CD14-positive monocyte (primary cell): ENCODE measurements at regions not wholly inside any gene's neighbourhood (a gene's known extent, or its start where the extent isn't known, plus 50 kb on each side); places are given as distances from the start of the nearest gene placed in this dataset.

Experiments used
- DNase-seq, 3 donors: peaks; one replicate each; pipeline ENCODE4 v3.0.0-alpha.2; 2011 to 2022
- H2AFZ ChIP-seq: 2 replicates; pipeline ENCODE4 v1.6.0; 2012; ENCODE audit warnings: mild to moderate bottlenecking, low read depth, low read length, inconsistent platforms; ENCODE audit not compliant: insufficient read depth, poor library complexity, severe bottlenecking
- H3K27ac ChIP-seq, 2 donors: 1 replicate in 1 of 2; 2 replicates in 1 of 2; pipeline ENCODE4 v1.5.1; 2012 to 2013; ENCODE audit warnings: low read length in 2 of 2, control low read depth in 1 of 2, inconsistent platforms in 1 of 2, low read depth in 1 of 2, mild to moderate bottlenecking in 1 of 2
- H3K27me3 ChIP-seq, 2 donors: one replicate each; pipeline versions ENCODE4 v1.6.0 to v1.6.1; 2011 to 2013; ENCODE audit warnings: low read length in 2 of 2; ENCODE audit not compliant: control insufficient read depth in 2 of 2, insufficient read depth in 2 of 2
- H3K36me3 ChIP-seq, 2 donors: replicated peaks in 1 of 2; 1 replicate in 1 of 2; 2 replicates in 1 of 2; pipeline versions ENCODE4 v1.5.1 to v1.6.1; 2012 to 2013; ENCODE audit warnings: low read length in 2 of 2, control low read depth in 1 of 2, inconsistent platforms in 1 of 2, mild to moderate bottlenecking in 1 of 2; ENCODE audit not compliant: insufficient read depth in 2 of 2, control insufficient read depth in 1 of 2
- H3K4me1 ChIP-seq, 2 donors: 1 replicate in 1 of 2; 2 replicates in 1 of 2; pipeline versions ENCODE4 v1.5.1 to v1.6.1; 2012 to 2013; ENCODE audit warnings: low read length in 2 of 2, control low read depth in 1 of 2, inconsistent platforms in 1 of 2, mild to moderate bottlenecking in 1 of 2, moderate library complexity in 1 of 2; ENCODE audit not compliant: insufficient read depth in 2 of 2, control insufficient read depth in 1 of 2
- H3K4me2 ChIP-seq: replicated peaks from 2 replicates; pipeline ENCODE3; 2012; ENCODE audit warnings: low read length, moderate library complexity, mild to moderate bottlenecking; ENCODE audit not compliant: poor library complexity, severe bottlenecking; ENCODE audit errors: extremely low read depth
- H3K4me3 ChIP-seq, 3 experiments: fragments of 200-600 bp in 1 of 3; sonication (generic) in 1 of 3; replicated peaks in 1 of 3; 1 replicate in 2 of 3; 2 replicates in 1 of 3; pipeline ENCODE4 v1.5.1; 2011 to 2013; ENCODE audit warnings: low read length in 3 of 3, mild to moderate bottlenecking in 3 of 3, control low read depth in 2 of 3, low read depth in 2 of 3, inconsistent platforms in 1 of 3, moderate library complexity in 1 of 3
- H3K79me2 ChIP-seq: 2 replicates; pipeline ENCODE4 v1.6.0; 2012; ENCODE audit warnings: mild to moderate bottlenecking, control low read depth, inconsistent platforms, low read length, moderate library complexity; ENCODE audit not compliant: insufficient read depth
- H3K9ac ChIP-seq: 2 replicates; pipeline ENCODE4 v1.6.0; 2017; ENCODE audit warnings: low read length, mild to moderate bottlenecking; ENCODE audit not compliant: insufficient read depth, poor library complexity, severe bottlenecking
- H3K9me3 ChIP-seq, 2 donors: replicated peaks in 1 of 2; 1 replicate in 1 of 2; 2 replicates in 1 of 2; pipeline versions ENCODE4 v1.5.1 to v1.6.1; 2012 to 2013; ENCODE audit warnings: low read length in 2 of 2, control low read depth in 1 of 2; ENCODE audit not compliant: control insufficient read depth in 1 of 2, insufficient read depth in 1 of 2
- H4K20me1 ChIP-seq: 2 replicates; pipeline ENCODE4 v1.6.0; 2012; ENCODE audit warnings: mild to moderate bottlenecking, low read length, control low read depth, moderate library complexity; ENCODE audit not compliant: insufficient read depth
- H3K27ac Mint-ChIP-seq, 7 donors: one replicate each; pipeline ENCODE4 v1.8.0; 2020; ENCODE audit warnings: mild to moderate bottlenecking in 7 of 7, mixed read lengths in 7 of 7, moderate library complexity in 6 of 7, inconsistent platforms in 2 of 7
- H3K27me3 Mint-ChIP-seq, 3 donors: one replicate each; pipeline ENCODE4 v1.8.0; 2021 to 2022; ENCODE audit warnings: low read depth in 3 of 3, mild to moderate bottlenecking in 3 of 3, mixed read lengths in 3 of 3, moderate library complexity in 3 of 3, inconsistent platforms in 1 of 3
- H3K36me3 Mint-ChIP-seq, 2 donors: one replicate each; pipeline ENCODE4 v1.8.0; 2020; ENCODE audit warnings: mixed read lengths in 2 of 2, inconsistent platforms in 1 of 2, mild to moderate bottlenecking in 1 of 2
- H3K4me1 Mint-ChIP-seq: one replicate; pipeline ENCODE4 v1.8.0; 2020; ENCODE audit warnings: mild to moderate bottlenecking, mixed read lengths
- H3K4me3 Mint-ChIP-seq, 2 donors: one replicate each; pipeline ENCODE4 v1.8.0; 2020; ENCODE audit warnings: mild to moderate bottlenecking in 2 of 2, mixed read lengths in 2 of 2, moderate library complexity in 1 of 2
- H3K9me3 Mint-ChIP-seq, 7 donors: one replicate each; pipeline ENCODE4 v1.8.0; 2020 to 2022; ENCODE audit warnings: mixed read lengths in 7 of 7, mild to moderate bottlenecking in 6 of 7, moderate library complexity in 6 of 7, inconsistent platforms in 2 of 7
- CTCF ChIP-seq: fragments of 200-600 bp; IDR thresholded peaks from one replicate; pipeline ENCODE4 v1.8.0; 2022; ENCODE audit warnings: antibody characterized with exemption, mild to moderate bottlenecking
- WGBS: methylation state at CpG from one replicate; pipeline ENCODE4 v1.1.5; 2013; ENCODE audit warnings: missing lambda C conversion rate; ENCODE audit not compliant: insufficient coverage; 5-methylcytosine and 5-hydroxymethylcytosine counted together
- intact Hi-C, 2 donors: fragments of 100-400 bp; cut with micrococcal nuclease; formaldehyde crosslinking; loops; one replicate each; pipeline versions ENCODE4 v1.15.0 to v1.15.1; 2023

- intact Hi-C loops, result no loop called here
- 100% methylated on average over 1 of the region's 2 CpGs for WGBS
- Histone ChIP-seq H3K27me3 (no peaks in the 10 kb centered on the region), H2AFZ (no peak overlapping the region), H3K27ac (no peak overlapping the region), H3K9ac (no peak overlapping the region), H3K4me1 (no peaks in the 10 kb centered on the region), H3K4me3 (no peak overlapping the region), H3K4me2 (no peak overlapping the region), H3K9me3 (no peaks in the 10 kb centered on the region), H4K20me1 (no peaks in the 10 kb centered on the region), H3K79me2 (no peaks in the 10 kb centered on the region), H3K36me3 (no peaks in the 10 kb centered on the region)
- Mint-ChIP-seq H3K9me3 (peaks cover 0 to 2% (median 0%) of the 10 kb centered on the region in 7 donors), H3K27me3 (no peaks in the 10 kb centered on the region), H3K4me1 (no peaks in the 10 kb centered on the region), H3K27ac (no peak overlapping the region), H3K4me3 (no peak overlapping the region), H3K36me3 (no peaks in the 10 kb centered on the region)
- TF ChIP-seq CTCF, result no peak
- DNase-seq, result no peak
Observed at GRCh38 chr11:95684701-95685100, 104.9 kb downstream of the FAM76B start.

- Mint-ChIP-seq H3K9me3 (peaks cover 0 to 2% (median 0%) of the 10 kb centered on the region in 7 donors), H3K4me1 (no peaks in the 10 kb centered on the region), H3K36me3 (no peaks in the 10 kb centered on the region), H3K27ac (no peak overlapping the region), H3K27me3 (no peaks in the 10 kb centered on the region), H3K4me3 (no peak overlapping the region)
- Histone ChIP-seq H3K27me3 (no peaks in the 10 kb centered on the region), H3K4me3 (no peak overlapping the region), H2AFZ (no peak overlapping the region), H3K27ac (no peak overlapping the region), H3K36me3 (no peaks in the 10 kb centered on the region), H3K79me2 (no peaks in the 10 kb centered on the region), H3K9me3 (no peaks in the 10 kb centered on the region), H3K4me2 (no peak overlapping the region), H3K9ac (no peak overlapping the region), H3K4me1 (no peaks in the 10 kb centered on the region), H4K20me1 (no peaks in the 10 kb centered on the region)
- WGBS, result 100% methylated on average over 1 of the region's 1 CpG
- TF ChIP-seq CTCF, result no peak
- intact Hi-C loops, result no loop called here
- DNase-seq, result no peak
Observed at GRCh38 chr11:95684170-95684569, 105.4 kb downstream of the FAM76B start.
